GM21717 (cell line): ENCODE measurements at regions not wholly inside any gene's neighbourhood (a gene's known extent, or its start where the extent isn't known, plus 50 kb on each side); places are given as distances from the start of the nearest gene placed in this dataset.

Experiments used
- ATAC-seq: cut with Tn5 transposase; IDR thresholded peaks from one replicate; pipeline ENCODE4 v1.9.1; 2021; ENCODE audit warnings: mild to moderate bottlenecking, moderate library complexity; ENCODE audit not compliant: unreplicated experiment

GRCh38 chr7:124364283-124364682 lies 331.4 kb upstream of the TMEM229A start:
- no peak for ATAC-seq

- no peak for ATAC-seq
Measured at GRCh38 chr7:124354201-124354600, 321.3 kb upstream of the TMEM229A start.

- ATAC-seq: no peak
Measured at GRCh38 chr7:124351950-124352349, 319.1 kb upstream of the TMEM229A start.

- ATAC-seq: no peak
Measured at GRCh38 chr7:124349443-124349842, 316.6 kb upstream of the TMEM229A start.

GRCh38 chr7:124338861-124339260 lies 306.0 kb upstream of the TMEM229A start:
- no peak for ATAC-seq

- no peak for ATAC-seq
Measured at GRCh38 chr7:124330731-124331407, 298.0 kb upstream of the TMEM229A start.

- ATAC-seq: no peak
Measured at GRCh38 chr7:124328774-124329173, 295.9 kb upstream of the TMEM229A start.

- no peak for ATAC-seq
Measured at GRCh38 chr7:124324262-124324661, 291.4 kb upstream of the TMEM229A start.

GRCh38 chr7:124323597-124323996 lies 290.7 kb upstream of the TMEM229A start:
- no peak for ATAC-seq

- ATAC-seq: no peak
Measured at GRCh38 chr7:124322561-124322960, 289.7 kb upstream of the TMEM229A start.

- no peak for ATAC-seq
Measured at GRCh38 chr7:124318721-124319450, 286.0 kb upstream of the TMEM229A start.

GRCh38 chr7:124310934-124311390 lies 278.1 kb upstream of the TMEM229A start:
- ATAC-seq: no peak

- ATAC-seq: no peak
Measured at GRCh38 chr7:124308384-124308783, 275.5 kb upstream of the TMEM229A start.

GRCh38 chr7:124295289-124295688 lies 262.4 kb upstream of the TMEM229A start:
- ATAC-seq: no peak

- ATAC-seq: no peak
Measured at GRCh38 chr7:124284937-124285336, 252.1 kb upstream of the TMEM229A start.

- peak; percentile 94 for ATAC-seq
Measured at GRCh38 chr7:124276005-124276622, 243.2 kb upstream of the TMEM229A start.

GRCh38 chr7:124275411-124275810 lies 242.5 kb upstream of the TMEM229A start:
- ATAC-seq: no peak

GRCh38 chr7:124269774-124270173 lies 236.9 kb upstream of the TMEM229A start:
- no peak for ATAC-seq

GRCh38 chr7:124267154-124267553 lies 234.3 kb upstream of the TMEM229A start:
- ATAC-seq: no peak

- peak; percentile 95 for ATAC-seq
Measured at GRCh38 chr7:124263232-124263827, 230.5 kb upstream of the TMEM229A start.

- ATAC-seq: no peak
Measured at GRCh38 chr7:124261710-124262109, 228.8 kb upstream of the TMEM229A start.
